Astrocyte (in vitro differentiated cells and primary cell): ENCODE measurements at regions not wholly inside any gene's neighbourhood (a gene's known extent, or its start where the extent isn't known, plus 50 kb on each side); places are given as distances from the start of the nearest gene placed in this dataset.

Experiments
- EZH2 ChIP-seq: IDR thresholded peaks from 2 replicates; pipeline ENCODE4 v1.6.1; 2012; ENCODE audit warnings: mild to moderate bottlenecking, low read length, inconsistent platforms; ENCODE audit not compliant: insufficient read depth
- TF ChIP-seq, protein P1 (sequence below): IDR thresholded peaks from 2 replicates; pipeline ENCODE4 v1.5.1; 2011; ENCODE audit warnings: low read depth, mild to moderate bottlenecking, inconsistent platforms, low read length, moderate library complexity; ENCODE audit not compliant: insufficient read depth

DNA sequence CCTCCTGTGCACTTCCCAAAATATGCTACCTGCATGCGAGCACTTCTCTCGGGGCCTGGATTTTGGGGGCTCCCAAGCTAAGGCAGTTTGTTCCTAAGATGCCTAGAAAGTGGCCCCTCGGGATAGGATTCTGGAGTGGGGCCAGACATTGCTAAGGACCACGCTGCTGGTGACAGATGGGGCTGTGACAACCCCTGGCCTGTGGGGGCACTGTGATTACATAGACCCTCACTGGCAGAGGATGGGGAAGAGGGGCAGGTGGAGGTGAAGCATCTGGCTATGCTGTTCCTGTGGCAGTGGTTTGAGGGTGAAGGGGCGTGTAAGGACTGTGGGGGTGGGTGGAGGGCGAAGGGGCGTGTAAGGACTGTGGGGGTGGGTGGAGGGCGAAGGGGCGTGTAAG is 128.4 kb downstream of the ENGASE start:
- TF ChIP-seq, protein P1, sequence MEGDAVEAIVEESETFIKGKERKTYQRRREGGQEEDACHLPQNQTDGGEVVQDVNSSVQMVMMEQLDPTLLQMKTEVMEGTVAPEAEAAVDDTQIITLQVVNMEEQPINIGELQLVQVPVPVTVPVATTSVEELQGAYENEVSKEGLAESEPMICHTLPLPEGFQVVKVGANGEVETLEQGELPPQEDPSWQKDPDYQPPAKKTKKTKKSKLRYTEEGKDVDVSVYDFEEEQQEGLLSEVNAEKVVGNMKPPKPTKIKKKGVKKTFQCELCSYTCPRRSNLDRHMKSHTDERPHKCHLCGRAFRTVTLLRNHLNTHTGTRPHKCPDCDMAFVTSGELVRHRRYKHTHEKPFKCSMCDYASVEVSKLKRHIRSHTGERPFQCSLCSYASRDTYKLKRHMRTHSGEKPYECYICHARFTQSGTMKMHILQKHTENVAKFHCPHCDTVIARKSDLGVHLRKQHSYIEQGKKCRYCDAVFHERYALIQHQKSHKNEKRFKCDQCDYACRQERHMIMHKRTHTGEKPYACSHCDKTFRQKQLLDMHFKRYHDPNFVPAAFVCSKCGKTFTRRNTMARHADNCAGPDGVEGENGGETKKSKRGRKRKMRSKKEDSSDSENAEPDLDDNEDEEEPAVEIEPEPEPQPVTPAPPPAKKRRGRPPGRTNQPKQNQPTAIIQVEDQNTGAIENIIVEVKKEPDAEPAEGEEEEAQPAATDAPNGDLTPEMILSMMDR: no peak
- TF ChIP-seq EZH2: no peak
